Adrenal gland (tissue), 9 donors: ENCODE measurements at regions not wholly inside any gene's neighbourhood (a gene's known extent, or its start where the extent isn't known, plus 50 kb on each side); places are given as distances from the start of the nearest gene placed in this dataset.

Experiments
- DNase-seq, 7 donors: peaks; one replicate each; pipeline ENCODE4 v3.0.0-alpha.2; 2019 to 2020
- H3K27ac ChIP-seq, 5 donors: fragments of 200-600 bp; sonication (generic) in 4 of 5; 1 replicate in 3 of 5; 2 replicates in 2 of 5; pipeline versions ENCODE4 v1.5.1 to v1.8.0; 2016 to 2020; ENCODE audit warnings: mild to moderate bottlenecking in 1 of 5
- H3K27me3 ChIP-seq: fragments of 200-600 bp; 2 replicates; pipeline ENCODE4 v1.8.0; 2021
- H3K36me3 ChIP-seq, 2 donors: fragments of 200-600 bp; replicated peaks in 1 of 2; 1 replicate in 1 of 2; 2 replicates in 1 of 2; pipeline versions ENCODE4 v1.5.1 to v1.8.0; 2018 to 2022
- H3K4me1 ChIP-seq, 2 donors: fragments of 200-600 bp; replicated peaks in 1 of 2; 1 replicate in 1 of 2; 2 replicates in 1 of 2; pipeline versions ENCODE4 v1.5.1 to v1.8.0; 2018 to 2021
- H3K4me3 ChIP-seq, 4 donors: fragments of 200-600 bp; sonication (generic) in 3 of 4; one replicate each; pipeline ENCODE4 v1.5.1; 2016 to 2018
- H3K9me3 ChIP-seq, 3 donors: fragments of 200-600 bp; sonication (generic) in 1 of 3; replicated peaks in 1 of 3; 1 replicate in 2 of 3; 2 replicates in 1 of 3; pipeline versions ENCODE4 v1.5.1 to v1.8.0; 2016 to 2021
- POLR2A ChIP-seq, 2 donors: fragments of 450-650 bp; IDR thresholded peaks; one replicate each; pipeline ENCODE4 v1.6.1; 2017; ENCODE audit warnings: antibody characterized with exemption in 2 of 2, mild to moderate bottlenecking in 2 of 2, moderate library complexity in 1 of 2
- WGBS, 4 donors: extraction: QIAGEN DNeasy Blood & Tissue Kit in 2 of 4; methylation state at CpG; one replicate each; pipeline versions ENCODE4 v1.1.5 to v1.1.7; 2013 to 2017; 5-methylcytosine and 5-hydroxymethylcytosine counted together
- intact Hi-C, 2 donors: fragments of 100-400 bp; cut with DNase I; formaldehyde crosslinking; loops; one replicate each; pipeline versions ENCODE4 v1.14.1 to v1.15.0; 2022 to 2023
- TF ChIP-seq, protein P1 (sequence below), 6 experiments: fragments of 450-650 bp in 4 of 6; fragments of 200-600 bp in 2 of 6; sonication (generic) in 1 of 6; IDR thresholded peaks; 1 replicate in 5 of 6; 2 replicates in 1 of 6; pipeline versions ENCODE4 v1.5.1 to v1.8.0; 2016 to 2021; ENCODE audit warnings: antibody characterized with exemption in 6 of 6, mild to moderate bottlenecking in 2 of 6, moderate library complexity in 1 of 6
- donor health status: healthy with polysubstance abuse.
- donor health status: Bipolar disorder and iron deficiency.
- donor health status: DM: yes; HTN: yes; CAD: no.
- donor health status: DM: no; HTN: no; CAD: no.
- donor health status: DM: no; HTN: no; CAD: no.

DNA sequence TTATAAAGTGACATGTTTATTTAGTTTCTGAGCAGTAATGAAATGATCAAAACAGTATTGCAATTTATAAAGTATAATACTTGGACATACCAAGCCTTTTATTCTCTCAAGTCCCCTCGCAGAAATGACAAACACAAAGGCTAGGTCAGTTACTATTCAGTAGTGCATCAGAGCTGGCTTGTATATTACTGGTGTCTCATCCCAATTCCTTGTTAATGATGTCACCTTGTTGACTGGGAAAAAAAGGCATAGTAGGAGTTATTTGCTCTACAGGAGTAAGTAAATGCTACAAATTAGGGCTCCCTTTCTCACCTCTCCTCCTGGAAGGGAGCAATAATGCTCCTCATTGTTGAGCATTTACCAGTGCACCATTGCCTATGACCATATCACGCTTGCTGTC, 317.6 kb downstream of the CHL1 start:
- no peak for TF ChIP-seq POLR2A (IDR thresholded peaks at IDR 0.05)
- TF ChIP-seq, protein P1, sequence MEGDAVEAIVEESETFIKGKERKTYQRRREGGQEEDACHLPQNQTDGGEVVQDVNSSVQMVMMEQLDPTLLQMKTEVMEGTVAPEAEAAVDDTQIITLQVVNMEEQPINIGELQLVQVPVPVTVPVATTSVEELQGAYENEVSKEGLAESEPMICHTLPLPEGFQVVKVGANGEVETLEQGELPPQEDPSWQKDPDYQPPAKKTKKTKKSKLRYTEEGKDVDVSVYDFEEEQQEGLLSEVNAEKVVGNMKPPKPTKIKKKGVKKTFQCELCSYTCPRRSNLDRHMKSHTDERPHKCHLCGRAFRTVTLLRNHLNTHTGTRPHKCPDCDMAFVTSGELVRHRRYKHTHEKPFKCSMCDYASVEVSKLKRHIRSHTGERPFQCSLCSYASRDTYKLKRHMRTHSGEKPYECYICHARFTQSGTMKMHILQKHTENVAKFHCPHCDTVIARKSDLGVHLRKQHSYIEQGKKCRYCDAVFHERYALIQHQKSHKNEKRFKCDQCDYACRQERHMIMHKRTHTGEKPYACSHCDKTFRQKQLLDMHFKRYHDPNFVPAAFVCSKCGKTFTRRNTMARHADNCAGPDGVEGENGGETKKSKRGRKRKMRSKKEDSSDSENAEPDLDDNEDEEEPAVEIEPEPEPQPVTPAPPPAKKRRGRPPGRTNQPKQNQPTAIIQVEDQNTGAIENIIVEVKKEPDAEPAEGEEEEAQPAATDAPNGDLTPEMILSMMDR (IDR thresholded peaks at IDR 0.05): no peak
- H3K27me3 ChIP-seq: no peaks in the 10 kb centered on the region
- H3K4me1 ChIP-seq: no peaks in the 10 kb centered on the region
- H3K36me3 ChIP-seq: no peaks in the 10 kb centered on the region
- DNase-seq: no peak
- no peaks in the 10 kb centered on the region for H3K9me3 ChIP-seq
- no peak overlapping the region for H3K4me3 ChIP-seq
- 71 to 85% (median 77%) methylated on average over 2 of the region's 2 CpGs for WGBS, 4 donors
- intact Hi-C loops: no loop called here
- no peak overlapping the region for H3K27ac ChIP-seq

- H3K27ac ChIP-seq: no peak overlapping the region
- 85 to 92% (median 91%) methylated on average over 3 of the region's 3 CpGs for WGBS, 4 donors
These were observed 322.5 kb downstream of the CHL1 start for GRCh38 chr3:519026-519425.

GRCh38 chr3:522888-523287, 326.3 kb downstream of the CHL1 start:
- TF ChIP-seq POLR2A (IDR thresholded peaks at IDR 0.05): no peak
- TF ChIP-seq, protein P1 (IDR thresholded peaks at IDR 0.05): no peak

More at GRCh38 chr3:519026-519425, 322.5 kb downstream of the CHL1 start:
- intact Hi-C loops: no loop called here
- no peaks in the 10 kb centered on the region for H3K9me3 ChIP-seq
- no peaks in the 10 kb centered on the region for H3K36me3 ChIP-seq
- no peaks in the 10 kb centered on the region for H3K4me1 ChIP-seq
- TF ChIP-seq, protein P1 (IDR thresholded peaks at IDR 0.05): no peak
- no peak for TF ChIP-seq POLR2A (IDR thresholded peaks at IDR 0.05)
- DNase-seq: no peak
- no peak overlapping the region for H3K4me3 ChIP-seq
- H3K27me3 ChIP-seq: no peaks in the 10 kb centered on the region

DNA sequence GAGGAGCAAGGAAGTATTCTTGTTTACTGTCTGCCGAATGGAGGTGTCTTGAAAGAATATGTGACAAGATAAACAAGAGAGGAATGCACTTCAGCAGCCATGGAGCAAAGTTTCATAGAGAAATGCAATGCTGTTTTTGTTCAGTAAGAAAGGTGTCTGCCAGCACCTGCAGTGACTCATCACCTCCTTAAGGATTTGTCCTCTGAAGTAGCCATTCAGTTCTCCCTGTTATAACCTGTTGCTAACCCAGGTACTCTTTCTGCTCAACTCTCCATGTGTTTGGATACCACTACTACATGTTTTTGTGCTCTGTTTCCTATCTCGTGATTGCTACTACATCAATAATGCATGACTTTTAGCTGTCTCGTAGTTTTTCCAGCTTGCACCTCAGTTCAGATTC, 328.9 kb downstream of the CHL1 start:
- intact Hi-C loops: no loop called here
- 61 to 68% (median 62%) methylated on average over 3 of the region's 3 CpGs for WGBS, 4 donors
- no peak for TF ChIP-seq POLR2A (IDR thresholded peaks at IDR 0.05)
- TF ChIP-seq, protein P1 (IDR thresholded peaks at IDR 0.05): no peak
- Histone ChIP-seq H3K4me3 (no peak overlapping the region), H3K4me1 (no peaks in the 10 kb centered on the region), H3K27me3 (no peaks in the 10 kb centered on the region), H3K9me3 (no peaks in the 10 kb centered on the region), H3K36me3 (no peaks in the 10 kb centered on the region), H3K27ac (no peak overlapping the region)
- DNase-seq: no peak

More at GRCh38 chr3:522888-523287, 326.3 kb downstream of the CHL1 start:
- DNase-seq: no peak
- Histone ChIP-seq H3K9me3 (no peaks in the 10 kb centered on the region), H3K4me3 (no peak overlapping the region), H3K36me3 (no peaks in the 10 kb centered on the region), H3K27ac (no peak overlapping the region), H3K27me3 (no peaks in the 10 kb centered on the region), H3K4me1 (no peaks in the 10 kb centered on the region)
- WGBS, 4 donors: 59 to 67% (median 63%) methylated on average over 4 of the region's 4 CpGs
- intact Hi-C loops: no loop called here
